SK-N-MC (cell line): ENCODE measurements at regions not wholly inside any gene's neighbourhood (a gene's known extent, or its start where the extent isn't known, plus 50 kb on each side); places are given as distances from the start of the nearest gene placed in this dataset.

ENCODE experiments used
- EZH2 ChIP-seq: fragments of 200-600 bp; sonication (generic); IDR thresholded peaks from one replicate; pipeline ENCODE4 v1.6.1; 2017; ENCODE audit warnings: antibody characterized with exemption
- FOXP2 ChIP-seq: optimal IDR thresholded peaks from 2 replicates; pipeline ENCODE3; 2011; ENCODE audit warnings: mild to moderate bottlenecking, moderate library complexity; ENCODE audit not compliant: insufficient read depth; ENCODE audit errors: extremely low read length, control extremely low read depth
- POLR2AphosphoS5 ChIP-seq: IDR thresholded peaks from 2 replicates; pipeline ENCODE4 v1.6.1; 2012; ENCODE audit warnings: mild to moderate bottlenecking, low read depth, low read length, borderline replicate concordance

GRCh38 chr2:70380621-70381020 lies 78.8 kb upstream of the FAM136A start:
- TF ChIP-seq POLR2AphosphoS5 (no peak), EZH2 (no peak), FOXP2 (no peak)
